HFF-Myc (cell line): ENCODE measurements at regions not wholly inside any gene's neighbourhood (a gene's known extent, or its start where the extent isn't known, plus 50 kb on each side); places are given as distances from the start of the nearest gene placed in this dataset.
A peak's percentile ranks its signal among the peaks of the same experiment; 100 is the strongest.

Source experiments
- DNase-seq: peaks from one replicate; pipeline ENCODE4 v3.0.0-alpha.2; 2011; ENCODE audit warnings: low read depth; ENCODE audit errors: extremely low read depth
- H3K4me3 ChIP-seq: replicated peaks from 2 replicates; pipeline ENCODE4 v1.5.1; 2011; ENCODE audit warnings: low read depth, mild to moderate bottlenecking, control low read depth, low read length
- TF ChIP-seq, protein P1 (sequence below): IDR thresholded peaks from 2 replicates; pipeline ENCODE4 v1.5.1; 2012; ENCODE audit warnings: mild to moderate bottlenecking, low read depth, low read length, control low read depth; ENCODE audit errors: missing control alignments

DNA sequence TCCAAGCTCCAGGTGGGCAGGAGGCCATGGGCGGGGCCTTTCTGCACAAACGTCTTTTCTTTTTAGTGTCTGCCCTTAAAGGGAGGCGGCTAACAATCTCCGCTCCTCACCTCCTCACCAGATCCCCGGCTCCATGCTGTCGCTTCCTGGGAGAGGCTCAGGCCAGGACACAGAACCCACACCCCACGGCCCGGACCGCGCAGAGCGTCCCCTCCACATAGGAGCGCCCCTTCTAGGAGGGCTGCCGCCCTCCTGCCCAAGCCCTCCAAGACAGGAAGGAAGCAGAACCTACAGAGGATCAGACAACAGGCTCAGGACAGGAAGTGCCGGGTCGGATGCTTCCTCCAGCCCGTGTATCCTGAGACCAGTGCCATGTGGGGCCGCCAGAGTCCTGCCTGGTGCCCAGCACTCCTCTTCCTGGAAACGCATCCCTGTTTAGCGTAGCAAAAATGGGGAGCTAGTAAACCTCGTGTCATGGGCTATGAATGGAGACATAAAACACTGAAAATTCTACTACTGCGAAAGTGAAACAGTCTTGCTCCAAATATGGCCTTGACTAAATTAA, 83.2 kb upstream of the ATP10A start:
- DNase-seq: no peak
- TF ChIP-seq, protein P1, sequence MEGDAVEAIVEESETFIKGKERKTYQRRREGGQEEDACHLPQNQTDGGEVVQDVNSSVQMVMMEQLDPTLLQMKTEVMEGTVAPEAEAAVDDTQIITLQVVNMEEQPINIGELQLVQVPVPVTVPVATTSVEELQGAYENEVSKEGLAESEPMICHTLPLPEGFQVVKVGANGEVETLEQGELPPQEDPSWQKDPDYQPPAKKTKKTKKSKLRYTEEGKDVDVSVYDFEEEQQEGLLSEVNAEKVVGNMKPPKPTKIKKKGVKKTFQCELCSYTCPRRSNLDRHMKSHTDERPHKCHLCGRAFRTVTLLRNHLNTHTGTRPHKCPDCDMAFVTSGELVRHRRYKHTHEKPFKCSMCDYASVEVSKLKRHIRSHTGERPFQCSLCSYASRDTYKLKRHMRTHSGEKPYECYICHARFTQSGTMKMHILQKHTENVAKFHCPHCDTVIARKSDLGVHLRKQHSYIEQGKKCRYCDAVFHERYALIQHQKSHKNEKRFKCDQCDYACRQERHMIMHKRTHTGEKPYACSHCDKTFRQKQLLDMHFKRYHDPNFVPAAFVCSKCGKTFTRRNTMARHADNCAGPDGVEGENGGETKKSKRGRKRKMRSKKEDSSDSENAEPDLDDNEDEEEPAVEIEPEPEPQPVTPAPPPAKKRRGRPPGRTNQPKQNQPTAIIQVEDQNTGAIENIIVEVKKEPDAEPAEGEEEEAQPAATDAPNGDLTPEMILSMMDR: no peak

DNA sequence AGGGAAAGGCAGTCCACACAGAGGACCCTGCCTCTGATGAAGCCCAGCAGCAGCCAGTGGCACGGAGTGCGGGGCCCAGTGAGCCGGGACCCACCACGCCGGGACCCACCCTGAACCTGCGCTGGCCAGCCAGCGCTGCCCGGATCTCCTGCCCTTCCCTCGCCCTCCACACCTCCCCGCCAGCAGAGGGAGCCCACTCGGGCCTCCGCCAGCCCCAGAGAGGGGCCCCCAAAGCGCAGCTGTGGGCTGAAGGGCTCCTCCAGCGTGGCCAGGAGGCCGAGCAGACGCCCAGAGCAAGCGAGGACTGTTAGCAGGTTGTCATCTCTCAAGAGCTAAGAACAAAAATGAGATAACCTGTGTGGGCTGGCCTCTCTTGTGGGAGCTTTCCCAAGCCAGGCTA, 81.3 kb upstream of the ATP10A start:
- no peak for DNase-seq
- TF ChIP-seq, protein P1: no peak
- H3K4me3 ChIP-seq: no peak overlapping the region

More for the DNA sequence above, 83.2 kb upstream of the ATP10A start:
- no peak overlapping the region for H3K4me3 ChIP-seq

DNA sequence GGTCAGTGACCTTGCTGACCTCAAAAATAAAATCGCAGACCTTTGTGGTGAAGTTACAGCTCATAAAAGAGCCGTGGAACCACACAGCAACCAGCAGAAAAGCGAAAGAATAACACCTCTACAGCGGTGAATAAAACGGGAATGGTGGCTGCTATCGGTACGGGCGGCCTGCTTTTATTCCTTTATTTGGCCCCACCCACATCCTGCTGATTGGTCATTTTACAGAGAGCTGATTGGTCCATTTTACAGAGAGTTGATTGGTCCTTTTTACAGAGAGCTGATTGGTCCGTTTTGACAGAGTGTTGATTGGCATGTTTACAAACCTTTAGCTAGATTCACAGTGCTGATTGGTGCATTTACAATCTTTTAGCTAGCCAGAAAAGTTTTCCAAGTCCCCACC, 80.7 kb upstream of the ATP10A start:
- TF ChIP-seq, protein P1: no peak
- no peak for DNase-seq
- no peak overlapping the region for H3K4me3 ChIP-seq

DNA sequence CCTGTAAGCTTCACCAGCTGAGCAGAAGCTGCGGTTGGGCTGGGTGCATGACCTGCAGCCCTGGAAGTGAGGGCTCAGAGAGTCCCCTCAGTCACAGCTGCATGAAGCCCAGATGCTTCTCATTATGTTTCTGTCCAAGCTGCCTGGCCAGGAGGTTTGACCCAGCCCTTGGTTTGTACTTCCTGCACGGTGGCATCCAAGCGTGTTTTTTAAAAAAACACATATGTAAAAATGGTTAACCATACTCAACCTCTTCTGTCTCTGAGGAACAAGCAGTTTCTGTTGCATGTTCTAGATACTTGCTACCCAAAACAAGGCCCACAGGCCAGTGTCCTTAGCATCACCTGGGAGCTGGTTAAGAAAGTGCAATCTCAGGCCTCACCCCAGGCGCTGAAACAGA, 76.0 kb upstream of the ATP10A start:
- H3K4me3 ChIP-seq: no peak overlapping the region

DNA sequence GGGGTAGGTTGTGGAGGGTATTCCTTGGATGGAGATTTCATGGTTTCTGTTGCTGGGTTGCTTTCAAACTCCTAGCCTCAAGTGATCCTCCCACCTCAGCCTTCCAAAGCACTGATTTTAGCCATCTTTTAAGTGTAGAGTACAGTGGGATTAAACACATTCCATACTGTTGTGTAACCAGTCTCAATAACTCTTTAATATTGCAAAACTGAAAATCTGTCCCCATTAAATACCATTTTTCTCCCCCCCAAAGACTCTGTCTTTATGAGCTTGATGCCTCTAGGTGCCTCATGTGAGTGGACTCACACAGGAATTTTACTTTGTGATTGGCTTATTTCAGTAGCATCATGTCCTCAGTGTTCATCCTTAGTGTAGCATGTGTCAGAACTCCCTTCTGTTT, 74.7 kb upstream of the ATP10A start:
- H3K4me3 ChIP-seq: no peak overlapping the region
- TF ChIP-seq, protein P1: no peak

More for the DNA sequence above, 76.0 kb upstream of the ATP10A start:
- peak; percentile 26 for DNase-seq
- TF ChIP-seq, protein P1: no peak

DNA sequence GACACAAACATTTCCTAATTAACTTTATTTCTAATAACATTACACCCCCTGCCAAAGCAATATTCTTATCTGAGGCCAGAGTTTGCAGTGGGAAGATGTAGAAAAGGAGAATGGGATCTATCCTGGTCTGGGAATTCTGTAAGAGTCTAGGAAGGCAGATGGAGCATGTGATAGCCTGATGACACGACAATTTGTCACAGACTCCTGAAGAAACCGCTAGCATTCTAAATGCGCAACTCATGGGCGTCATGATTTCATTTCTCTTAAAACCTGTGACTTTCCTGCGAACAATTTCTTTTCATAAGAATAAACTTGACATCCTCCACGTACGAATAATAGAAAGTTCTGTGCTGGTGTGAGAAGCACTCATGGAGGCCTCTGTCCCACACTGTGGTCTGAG, 72.9 kb upstream of the ATP10A start:
- H3K4me3 ChIP-seq: no peak overlapping the region
- DNase-seq: no peak
- TF ChIP-seq, protein P1: no peak

More for the DNA sequence above, 74.7 kb upstream of the ATP10A start:
- DNase-seq: no peak
